ENCODE measurements at regions not wholly inside any gene's neighbourhood (a gene's known extent, or its start where the extent isn't known, plus 50 kb on each side); places are given as distances from the start of the nearest gene placed in this dataset.

- DNase-seq (no peak), ATAC-seq (ENCODE audit: low FRiP score in 2 of 2) (no peak)
- TF ChIP-seq CTCF (IDR thresholded peaks at IDR 0.05) (no peak), POLR2A (IDR thresholded peaks at IDR 0.05) (no peak), EP300 (IDR thresholded peaks at IDR 0.05) (no peak), POLR2AphosphoS5 (IDR thresholded peaks at IDR 0.05) (no peak)
- Histone ChIP-seq H3K4me1 (no peaks in the 10 kb centered on the region), H3K27ac (no peak overlapping the region), H3K36me3 (no peaks in the 10 kb centered on the region), H3K4me3 (no peak overlapping the region), H3K27me3 (no peaks in the 10 kb centered on the region), H3K9me3 (no peaks in the 10 kb centered on the region)
- WGBS, 2 donors, result 58 to 80% methylated on average over 3 of the region's 3 CpGs
Measured at GRCh38 chrX:44071070-44071645, 98.0 kb upstream of the NDP start.

- DNase-seq, result no peak
- ATAC-seq (ENCODE audit: low FRiP score in 2 of 2), result no peak
- Histone ChIP-seq H3K4me1 (no peaks in the 10 kb centered on the region), H3K9me3 (no peaks in the 10 kb centered on the region), H3K27me3 (no peaks in the 10 kb centered on the region), H3K27ac (no peak overlapping the region), H3K36me3 (no peaks in the 10 kb centered on the region), H3K4me3 (no peak overlapping the region)
- TF ChIP-seq CTCF (IDR thresholded peaks at IDR 0.05) (no peak), POLR2AphosphoS5 (IDR thresholded peaks at IDR 0.05) (no peak), POLR2A (IDR thresholded peaks at IDR 0.05) (no peak), EP300 (IDR thresholded peaks at IDR 0.05) (no peak)
- 85 to 88% methylated on average over 2 of the region's 2 CpGs for WGBS, 2 donors
Measured at GRCh38 chrX:44068043-44068442, 94.9 kb upstream of the NDP start.

- ATAC-seq (ENCODE audit: low FRiP score in 2 of 2) (no peak), DNase-seq (no peak)
- Histone ChIP-seq H3K9me3 (no peaks in the 10 kb centered on the region), H3K4me3 (no peak overlapping the region), H3K36me3 (no peaks in the 10 kb centered on the region), H3K27ac (no peak overlapping the region), H3K27me3 (no peaks in the 10 kb centered on the region), H3K4me1 (no peaks in the 10 kb centered on the region)
- WGBS, 2 donors, result 95% methylated on average over 4 of the region's 4 CpGs; no CpG with 5 or more reads in 1 of the 2 donors
- TF ChIP-seq CTCF (IDR thresholded peaks at IDR 0.05) (no peak), POLR2AphosphoS5 (IDR thresholded peaks at IDR 0.05) (no peak), POLR2A (IDR thresholded peaks at IDR 0.05) (no peak), EP300 (IDR thresholded peaks at IDR 0.05) (no peak)
Measured at GRCh38 chrX:44063606-44064005, 90.4 kb upstream of the NDP start.

GRCh38 chrX:44062840-44063239 is 89.7 kb upstream of the NDP start:
- ATAC-seq (ENCODE audit: low FRiP score in 2 of 2), result no peak
- Histone ChIP-seq H3K36me3 (no peaks in the 10 kb centered on the region), H3K27me3 (no peaks in the 10 kb centered on the region), H3K9me3 (no peaks in the 10 kb centered on the region), H3K4me3 (no peak overlapping the region), H3K4me1 (no peaks in the 10 kb centered on the region), H3K27ac (no peak overlapping the region)
- 57 to 72% methylated on average over 2 to 3 of the region's 3 CpGs for WGBS, 2 donors
- TF ChIP-seq CTCF (IDR thresholded peaks at IDR 0.05), result no peak
- TF ChIP-seq POLR2AphosphoS5 (IDR thresholded peaks at IDR 0.05), result no peak
- TF ChIP-seq EP300 (IDR thresholded peaks at IDR 0.05), result no peak
- TF ChIP-seq POLR2A (IDR thresholded peaks at IDR 0.05), result no peak
- no peak for DNase-seq

- 56 to 65% methylated on average over 4 of the region's 4 CpGs for WGBS, 2 donors
- Histone ChIP-seq H3K9me3 (no peaks in the 10 kb centered on the region), H3K4me3 (no peak overlapping the region), H3K27ac (no peak overlapping the region), H3K36me3 (no peaks in the 10 kb centered on the region), H3K4me1 (no peaks in the 10 kb centered on the region), H3K27me3 (no peaks in the 10 kb centered on the region)
- DNase-seq (no peak), ATAC-seq (ENCODE audit: low FRiP score in 2 of 2) (no peak)
- TF ChIP-seq POLR2AphosphoS5 (IDR thresholded peaks at IDR 0.05) (no peak), POLR2A (IDR thresholded peaks at IDR 0.05) (no peak), CTCF (IDR thresholded peaks at IDR 0.05) (no peak)
Measured at GRCh38 chrX:44061968-44062614, 88.9 kb upstream of the NDP start.

Measured in upper lobe of left lung (tissue), 6 donors.